ENCODE measurements at regions not wholly inside any gene's neighbourhood (a gene's known extent, or its start where the extent isn't known, plus 50 kb on each side); places are given as distances from the start of the nearest gene placed in this dataset.

- Histone ChIP-seq H3K27ac (no peak overlapping the region), H3K4me1 (no peaks in the 10 kb centered on the region), H3K27me3 (no peaks in the 10 kb centered on the region), H3K9me3 (no peaks in the 10 kb centered on the region), H3K36me3 (no peaks in the 10 kb centered on the region), H3K4me3 (no peak overlapping the region)
- DNase-seq, result no peak
- in situ Hi-C loops (cut with MboI; ENCODE audit: low pct_ligation_motif_present in 1 of 4, low pct_unique_long_range_greater_than_20kb in 1 of 4, low sequenced_read_pairs in 3 of 4) (no loop called here), intact Hi-C loops (cut with DNase I; ENCODE audit: low total_unique reads) (loop anchor here (1.0 kb wide), 1 partner anchor 44 kb away; no protein-coding TSS in a partner anchor)
- 81 to 93% methylated on average over 3 to 15 of the region's 15 CpGs for WGBS, 2 donors (ENCODE audit: low coverage in 1 of 2)
- TF ChIP-seq EP300 (IDR thresholded peaks at IDR 0.05; ENCODE audit: low read depth) (no peak), POLR2AphosphoS5 (IDR thresholded peaks at IDR 0.05) (no peak), POLR2A (IDR thresholded peaks at IDR 0.05) (no peak), CTCF (IDR thresholded peaks at IDR 0.05) (no peak)
Measured at GRCh38 chr2:240292619-240293525, 142.6 kb upstream of the GPC1 start.

- intact Hi-C loops (cut with DNase I; ENCODE audit: low total_unique reads) (no loop called here), in situ Hi-C loops (cut with MboI; ENCODE audit: low pct_ligation_motif_present in 1 of 4, low pct_unique_long_range_greater_than_20kb in 1 of 4, low sequenced_read_pairs in 3 of 4) (no loop called here)
- no peak for DNase-seq
- Histone ChIP-seq H3K27me3 (no peaks in the 10 kb centered on the region), H3K36me3 (no peaks in the 10 kb centered on the region), H3K9me3 (no peaks in the 10 kb centered on the region), H3K4me1 (no peaks in the 10 kb centered on the region), H3K4me3 (no peak overlapping the region), H3K27ac (no peak overlapping the region)
- TF ChIP-seq EP300 (IDR thresholded peaks at IDR 0.05; ENCODE audit: low read depth) (no peak), POLR2AphosphoS5 (IDR thresholded peaks at IDR 0.05) (no peak), POLR2A (IDR thresholded peaks at IDR 0.05) (no peak), CTCF (IDR thresholded peaks at IDR 0.05) (no peak)
- WGBS, 2 donors (ENCODE audit: low coverage in 1 of 2), result 82% methylated on average over 22 of the region's 24 CpGs; no CpG with 5 or more reads in 1 of the 2 donors
Measured at GRCh38 chr2:240293557-240294461, 141.7 kb upstream of the GPC1 start.

- 81 to 87% methylated on average over 3 to 5 of the region's 5 CpGs for WGBS, 2 donors (ENCODE audit: low coverage in 1 of 2)
- DNase-seq, result no peak
- Histone ChIP-seq H3K36me3 (no peaks in the 10 kb centered on the region), H3K27me3 (no peaks in the 10 kb centered on the region), H3K4me3 (no peak overlapping the region), H3K4me1 (no peaks in the 10 kb centered on the region), H3K27ac (no peak overlapping the region), H3K9me3 (no peaks in the 10 kb centered on the region)
- no peak for TF ChIP-seq EP300 (IDR thresholded peaks at IDR 0.05; ENCODE audit: low read depth)
- TF ChIP-seq CTCF (IDR thresholded peaks at IDR 0.05), result no peak
- TF ChIP-seq POLR2A (IDR thresholded peaks at IDR 0.05), result no peak
- TF ChIP-seq POLR2AphosphoS5 (IDR thresholded peaks at IDR 0.05), result no peak
- intact Hi-C loops (cut with DNase I; ENCODE audit: low total_unique reads) (no loop called here), in situ Hi-C loops (cut with MboI; ENCODE audit: low pct_ligation_motif_present in 1 of 4, low pct_unique_long_range_greater_than_20kb in 1 of 4, low sequenced_read_pairs in 3 of 4) (no loop called here)
Measured at GRCh38 chr2:240294514-240294913, 140.9 kb upstream of the GPC1 start.
